Ishikawa (cell line): ENCODE measurements at regions not wholly inside any gene's neighbourhood (a gene's known extent, or its start where the extent isn't known, plus 50 kb on each side); places are given as distances from the start of the nearest gene placed in this dataset.

Experiments used
- TAF1 ChIP-seq: IDR thresholded peaks from 2 replicates; pipeline ENCODE4 v1.6.1; 2012; ENCODE audit warnings: low read depth, mild to moderate bottlenecking
- TF ChIP-seq, protein P1 (sequence below): IDR thresholded peaks from 2 replicates; pipeline ENCODE4 v1.6.1; 2012; ENCODE audit warnings: low read depth, mild to moderate bottlenecking

DNA sequence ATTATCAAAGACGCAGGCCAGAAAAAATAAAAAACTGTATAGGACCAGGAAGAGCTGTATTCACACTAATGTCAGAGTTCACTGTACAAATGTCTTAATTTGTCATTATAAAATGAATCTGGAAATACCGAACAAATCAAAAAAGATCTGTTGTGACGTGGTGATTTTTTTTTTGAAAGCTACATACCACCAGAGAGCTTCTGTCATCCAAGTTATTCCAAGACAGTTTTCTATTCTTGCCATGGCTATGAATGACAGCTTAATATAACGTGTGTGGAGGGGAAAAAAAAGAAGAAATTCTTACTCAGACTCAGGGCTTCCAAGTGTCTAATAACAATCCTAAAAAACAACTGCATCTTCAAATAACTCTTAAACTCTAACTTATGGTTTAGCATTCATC lies 328.8 kb upstream of the BTBD3 start:
- TF ChIP-seq TAF1: no peak
- TF ChIP-seq, protein P1, sequence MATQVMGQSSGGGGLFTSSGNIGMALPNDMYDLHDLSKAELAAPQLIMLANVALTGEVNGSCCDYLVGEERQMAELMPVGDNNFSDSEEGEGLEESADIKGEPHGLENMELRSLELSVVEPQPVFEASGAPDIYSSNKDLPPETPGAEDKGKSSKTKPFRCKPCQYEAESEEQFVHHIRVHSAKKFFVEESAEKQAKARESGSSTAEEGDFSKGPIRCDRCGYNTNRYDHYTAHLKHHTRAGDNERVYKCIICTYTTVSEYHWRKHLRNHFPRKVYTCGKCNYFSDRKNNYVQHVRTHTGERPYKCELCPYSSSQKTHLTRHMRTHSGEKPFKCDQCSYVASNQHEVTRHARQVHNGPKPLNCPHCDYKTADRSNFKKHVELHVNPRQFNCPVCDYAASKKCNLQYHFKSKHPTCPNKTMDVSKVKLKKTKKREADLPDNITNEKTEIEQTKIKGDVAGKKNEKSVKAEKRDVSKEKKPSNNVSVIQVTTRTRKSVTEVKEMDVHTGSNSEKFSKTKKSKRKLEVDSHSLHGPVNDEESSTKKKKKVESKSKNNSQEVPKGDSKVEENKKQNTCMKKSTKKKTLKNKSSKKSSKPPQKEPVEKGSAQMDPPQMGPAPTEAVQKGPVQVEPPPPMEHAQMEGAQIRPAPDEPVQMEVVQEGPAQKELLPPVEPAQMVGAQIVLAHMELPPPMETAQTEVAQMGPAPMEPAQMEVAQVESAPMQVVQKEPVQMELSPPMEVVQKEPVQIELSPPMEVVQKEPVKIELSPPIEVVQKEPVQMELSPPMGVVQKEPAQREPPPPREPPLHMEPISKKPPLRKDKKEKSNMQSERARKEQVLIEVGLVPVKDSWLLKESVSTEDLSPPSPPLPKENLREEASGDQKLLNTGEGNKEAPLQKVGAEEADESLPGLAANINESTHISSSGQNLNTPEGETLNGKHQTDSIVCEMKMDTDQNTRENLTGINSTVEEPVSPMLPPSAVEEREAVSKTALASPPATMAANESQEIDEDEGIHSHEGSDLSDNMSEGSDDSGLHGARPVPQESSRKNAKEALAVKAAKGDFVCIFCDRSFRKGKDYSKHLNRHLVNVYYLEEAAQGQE: no peak
